HepG2 (cell line): ENCODE measurements at regions not wholly inside any gene's neighbourhood (a gene's known extent, or its start where the extent isn't known, plus 50 kb on each side); places are given as distances from the start of the nearest gene placed in this dataset.

Source experiments
- ATAC-seq: fragments of 200-7000 bp; cut with Tn5 transposase; 3 replicates; pipeline ENCODE4 v1.9.1; 2020; ENCODE audit warnings: mild to moderate bottlenecking, moderate library complexity
- BruUV-seq: library from RNA; stranded (reverse); fragments of 400-500 nt; replicated peaks from 2 replicates; lab custom pipeline; 2021; lab: Mats Ljungman, UMichigan
- CTCF ChIA-PET: fragments of 300-600 bp; formaldehyde crosslinking; extraction: SDS; loops from one replicate; lab custom pipeline; 2021; ENCODE audit warnings: low total read pairs, inconsistent platforms, low intra/inter-chr PET ratio; lab: Yijun Ruan, JAX
- POLR2A ChIA-PET: fragments of 350-600 bp; sonication (Branson Sonifier 250); formaldehyde crosslinking; loops from one replicate; lab custom pipeline; 2020; ENCODE audit warnings: antibody characterized with exemption, inconsistent platforms; lab: Yijun Ruan, JAX
- DNase-seq: peaks from one replicate; pipeline ENCODE4 v3.0.0-alpha.2; 2015; ENCODE audit warnings: low spot score
- FAIRE-seq: peaks from 3 replicates; lab custom pipeline; 2011; peaks lifted over from hg19 to GRCh38; lab: Jason Lieb, UNC
- H2AFZ ChIP-seq: one replicate; pipeline ENCODE4 v1.6.1; 2011; ENCODE audit warnings: low read length, inconsistent platforms
- H3K27ac ChIP-seq: fragments of 300-600 bp; 3 replicates; pipeline ENCODE4 v1.8.0; 2011; ENCODE audit warnings: mixed run types, mild to moderate bottlenecking, mixed read lengths, low read length, inconsistent platforms; ENCODE audit not compliant: insufficient read depth; ENCODE audit errors: extremely low read length
- H3K27me3 ChIP-seq, 2 experiments: fragments of 200-600 bp in 1 of 2; 2 replicates in 1 of 2; 3 replicates in 1 of 2; pipeline versions ENCODE4 v1.6.0 to v1.8.0; 2011; ENCODE audit warnings: low read length in 2 of 2, mild to moderate bottlenecking in 2 of 2, moderate library complexity in 2 of 2, inconsistent platforms in 1 of 2; ENCODE audit not compliant: insufficient read depth in 2 of 2, control insufficient read depth in 1 of 2
- H3K36me3 ChIP-seq, 2 experiments: fragments of 200-600 bp in 1 of 2; replicated peaks in 1 of 2; 2 replicates in 1 of 2; 3 replicates in 1 of 2; pipeline versions ENCODE4 v1.5.1 to v1.8.0; 2011; ENCODE audit warnings: low read length in 2 of 2, inconsistent platforms in 1 of 2; ENCODE audit not compliant: insufficient read depth in 2 of 2, control insufficient read depth in 1 of 2
- H3K4me1 ChIP-seq: 2 replicates; pipeline ENCODE4 v1.5.1; 2012; ENCODE audit warnings: low read length, inconsistent platforms; ENCODE audit not compliant: insufficient read depth
- H3K4me2 ChIP-seq: 2 replicates; pipeline ENCODE4 v1.6.0; 2011; ENCODE audit warnings: low read depth, low read length, inconsistent platforms
- H3K4me3 ChIP-seq, 3 experiments: fragments of 200-600 bp in 1 of 3; sonication (generic), shearing (Covaris generic) in 1 of 3; replicated peaks in 1 of 3; 2 replicates each; pipeline ENCODE4 v1.5.1; 2011 to 2016; ENCODE audit warnings: low read length in 3 of 3, inconsistent platforms in 2 of 3, low read depth in 2 of 3, mild to moderate bottlenecking in 2 of 3, control low read depth in 1 of 3, mixed read lengths in 1 of 3; ENCODE audit not compliant: insufficient read depth in 1 of 3
- H3K79me2 ChIP-seq: one replicate; pipeline ENCODE4 v1.6.1; 2011; ENCODE audit warnings: low read length, inconsistent platforms; ENCODE audit not compliant: insufficient read depth
- H3K9ac ChIP-seq: 2 replicates; pipeline ENCODE4 v1.6.0; 2011; ENCODE audit warnings: mild to moderate bottlenecking, low read depth, low read length, inconsistent platforms; ENCODE audit not compliant: insufficient read depth
- H3K9me3 ChIP-seq: 2 replicates; pipeline ENCODE4 v1.5.1; 2012; ENCODE audit warnings: mild to moderate bottlenecking, low read length
- H4K20me1 ChIP-seq: 2 replicates; pipeline ENCODE4 v1.6.0; 2011; ENCODE audit warnings: inconsistent platforms, mild to moderate bottlenecking, low read length, moderate library complexity; ENCODE audit not compliant: insufficient read depth
- CREM ChIP-seq, 2 experiments: sonication (generic) in 1 of 2; formaldehyde crosslinking in 1 of 2; IDR thresholded peaks; 2 replicates each; pipeline versions ENCODE4 v1.4.0 to v1.6.1; 2016 to 2020; ENCODE audit warnings: antibody characterized with exemption in 1 of 2, mild to moderate bottlenecking in 1 of 2, missing genetic modification reagents in 1 of 2
- GTF3A ChIP-seq: sonication (generic); formaldehyde crosslinking; conservative IDR thresholded peaks from 2 replicates; pipeline ENCODE4 v1.4.0; 2020; ENCODE audit warnings: mild to moderate bottlenecking, missing genetic modification reagents
- HOXA5 ChIP-seq: sonication (generic); formaldehyde crosslinking; IDR thresholded peaks from 2 replicates; pipeline ENCODE4 v1.4.0; 2020; ENCODE audit warnings: missing genetic modification reagents
- PHF5A ChIP-seq: IDR thresholded peaks from one replicate; pipeline ENCODE4 v1.6.1; 2018; ENCODE audit warnings: low read depth, missing genetic modification reagents; ENCODE audit not compliant: unreplicated experiment
- RBM39 ChIP-seq: fragments of 200-400 bp; formaldehyde crosslinking; IDR thresholded peaks from one replicate; pipeline ENCODE4 v1.6.1; 2018; ENCODE audit warnings: antibody characterized with exemption, mild to moderate bottlenecking, low read depth, low read length; ENCODE audit not compliant: poor library complexity, severe bottlenecking
- SETDB1 ChIP-seq: sonication (generic); formaldehyde crosslinking; IDR thresholded peaks from 2 replicates; pipeline ENCODE4 v1.5.1; 2020; ENCODE audit warnings: missing genetic modification reagents, mild to moderate bottlenecking, borderline replicate concordance
- SP2 ChIP-seq: sonication (generic); formaldehyde crosslinking; IDR thresholded peaks from 2 replicates; pipeline ENCODE4 v1.5.1; 2020; ENCODE audit warnings: mild to moderate bottlenecking, missing genetic modification reagents
- THAP11 ChIP-seq: IDR thresholded peaks from 2 replicates; pipeline ENCODE4 v1.6.1; 2016; ENCODE audit warnings: missing biosample characterization, missing genetic modification reagents
- ZNF17 ChIP-seq: sonication (generic); formaldehyde crosslinking; IDR thresholded peaks from 2 replicates; pipeline ENCODE4 v1.5.0; 2020; ENCODE audit warnings: mild to moderate bottlenecking, missing genetic modification reagents
- ZNF589 ChIP-seq: sonication (generic); formaldehyde crosslinking; conservative IDR thresholded peaks from 2 replicates; pipeline ENCODE4 v1.8.0; 2022; ENCODE audit warnings: mild to moderate bottlenecking, moderate library complexity, missing genetic modification reagents
- ZSCAN30 ChIP-seq: sonication (generic); formaldehyde crosslinking; IDR thresholded peaks from 2 replicates; pipeline ENCODE4 v1.5.0; 2020; ENCODE audit warnings: mild to moderate bottlenecking, missing genetic modification reagents
- WGBS: methylation state at CpG from one replicate; pipeline ENCODE4 v1.1.6; 2017; ENCODE audit warnings: low lambda C conversion rate; 5-methylcytosine and 5-hydroxymethylcytosine counted together
- in situ Hi-C: cut with HindIII; loops from 2 replicates; pipeline ENCODE4 v1.10.0; 2017; ENCODE audit warnings: low pct_unique_long_range_greater_than_20kb; ENCODE audit not compliant: extremely low pct_ligation_motif_present
- intact Hi-C: fragments of 100-400 bp; cut with micrococcal nuclease; formaldehyde crosslinking; loops from one replicate; pipeline ENCODE4 v1.10.0; 2022; ENCODE audit not compliant: unreplicated experiment
- TF ChIP-seq, protein P1 (sequence below): sonication (generic); formaldehyde crosslinking; IDR thresholded peaks from 2 replicates; pipeline ENCODE4 v1.4.0; 2020; ENCODE audit warnings: missing genetic modification reagents, borderline replicate concordance
- TF ChIP-seq, protein P2 (sequence below): sonication (generic); formaldehyde crosslinking; IDR thresholded peaks from 2 replicates; pipeline ENCODE4 v1.4.0; 2020; ENCODE audit warnings: low read depth, mild to moderate bottlenecking, missing genetic modification reagents

DNA sequence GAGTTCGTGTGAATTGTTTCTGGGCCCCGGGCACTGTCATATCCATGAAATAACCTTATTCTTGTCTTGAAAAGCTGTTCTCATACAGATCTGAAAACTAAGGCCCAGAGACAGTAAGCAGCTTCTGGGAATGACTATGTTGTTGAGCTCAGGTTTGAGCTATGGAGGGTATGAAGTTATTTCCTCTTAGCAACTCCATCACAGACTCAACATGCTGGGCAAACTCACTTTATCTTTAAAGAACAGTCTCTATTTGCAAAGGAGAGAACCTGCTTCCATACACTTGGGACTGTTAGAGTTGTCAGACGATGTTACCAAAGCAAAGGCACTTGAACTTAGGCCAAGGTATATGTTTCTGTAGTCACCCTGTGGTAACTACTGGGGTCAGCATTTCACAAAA lies 90.0 kb downstream of the GPR88 start:
- WGBS = 59% methylated on average over 3 of the region's 3 CpGs
- H3K4me3 ChIP-seq = no peak overlapping the region
- no TSS peak for BruUV-seq
- intact Hi-C loops (no loop called here), in situ Hi-C loops (no loop called here)
- no peak for FAIRE-seq
- H2AFZ ChIP-seq = no peak overlapping the region
- no peaks in the 10 kb centered on the region for H3K36me3 ChIP-seq
- DNase-seq = no peak
- no peak overlapping the region for H3K27ac ChIP-seq
- no peaks in the 10 kb centered on the region for H3K9me3 ChIP-seq
- no peaks in the 10 kb centered on the region for H3K4me1 ChIP-seq
- H3K27me3 ChIP-seq = no peaks in the 10 kb centered on the region
- H3K9ac ChIP-seq = no peak overlapping the region
- ChIA-PET CTCF (no interaction called here), POLR2A (no interaction called here)
- no peaks in the 10 kb centered on the region for H4K20me1 ChIP-seq
- no peak overlapping the region for H3K4me2 ChIP-seq
- no peak for ATAC-seq
- H3K79me2 ChIP-seq = no peaks in the 10 kb centered on the region
- TF ChIP-seq THAP11 (CRISPR knock-in tag) = no peak
- no peak for TF ChIP-seq ZSCAN30
- TF ChIP-seq ZNF589 (CRISPR knock-in tag) = no peak
- TF ChIP-seq HOXA5 (CRISPR knock-in tag) = no peak
- no peak for TF ChIP-seq GTF3A (CRISPR knock-in tag)
- no peak for TF ChIP-seq CREM (IDR thresholded peaks at IDR 0.05)
- no peak for TF ChIP-seq CREM (CRISPR knock-in tag; IDR thresholded peaks at IDR 0.05)
- TF ChIP-seq, protein P1, sequence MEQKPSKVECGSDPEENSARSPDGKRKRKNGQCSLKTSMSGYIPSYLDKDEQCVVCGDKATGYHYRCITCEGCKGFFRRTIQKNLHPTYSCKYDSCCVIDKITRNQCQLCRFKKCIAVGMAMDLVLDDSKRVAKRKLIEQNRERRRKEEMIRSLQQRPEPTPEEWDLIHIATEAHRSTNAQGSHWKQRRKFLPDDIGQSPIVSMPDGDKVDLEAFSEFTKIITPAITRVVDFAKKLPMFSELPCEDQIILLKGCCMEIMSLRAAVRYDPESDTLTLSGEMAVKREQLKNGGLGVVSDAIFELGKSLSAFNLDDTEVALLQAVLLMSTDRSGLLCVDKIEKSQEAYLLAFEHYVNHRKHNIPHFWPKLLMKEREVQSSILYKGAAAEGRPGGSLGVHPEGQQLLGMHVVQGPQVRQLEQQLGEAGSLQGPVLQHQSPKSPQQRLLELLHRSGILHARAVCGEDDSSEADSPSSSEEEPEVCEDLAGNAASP (CRISPR knock-in tag) = no peak

DNA sequence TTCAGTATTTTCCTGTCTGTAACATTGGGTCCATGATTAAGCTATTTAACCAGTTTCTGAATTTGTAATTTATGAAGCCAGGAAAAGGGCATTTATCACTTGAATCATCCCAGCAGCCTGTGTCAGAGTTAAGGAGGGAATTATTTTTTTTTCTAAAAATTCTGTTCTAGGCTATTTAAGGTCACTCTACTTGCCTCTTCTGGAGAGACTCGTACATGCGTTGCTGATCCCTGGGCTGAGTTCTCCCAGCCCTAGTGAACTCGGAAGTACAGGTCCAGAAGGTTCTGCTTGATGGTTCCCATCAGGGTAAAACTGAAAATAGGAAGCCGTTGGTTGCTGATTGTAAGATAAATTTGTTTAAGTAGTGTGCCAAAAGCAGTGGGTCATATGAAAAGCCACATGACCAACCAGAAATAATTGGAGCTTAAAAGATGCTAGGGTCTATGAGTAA lies 90.7 kb downstream of the GPR88 start:
- POLR2A ChIA-PET = no interaction called here
- 13% methylated on average over 4 of the region's 4 CpGs for WGBS
- no peaks in the 10 kb centered on the region for H3K27me3 ChIP-seq
- H3K9me3 ChIP-seq = no peaks in the 10 kb centered on the region
- TF ChIP-seq, protein P2, sequence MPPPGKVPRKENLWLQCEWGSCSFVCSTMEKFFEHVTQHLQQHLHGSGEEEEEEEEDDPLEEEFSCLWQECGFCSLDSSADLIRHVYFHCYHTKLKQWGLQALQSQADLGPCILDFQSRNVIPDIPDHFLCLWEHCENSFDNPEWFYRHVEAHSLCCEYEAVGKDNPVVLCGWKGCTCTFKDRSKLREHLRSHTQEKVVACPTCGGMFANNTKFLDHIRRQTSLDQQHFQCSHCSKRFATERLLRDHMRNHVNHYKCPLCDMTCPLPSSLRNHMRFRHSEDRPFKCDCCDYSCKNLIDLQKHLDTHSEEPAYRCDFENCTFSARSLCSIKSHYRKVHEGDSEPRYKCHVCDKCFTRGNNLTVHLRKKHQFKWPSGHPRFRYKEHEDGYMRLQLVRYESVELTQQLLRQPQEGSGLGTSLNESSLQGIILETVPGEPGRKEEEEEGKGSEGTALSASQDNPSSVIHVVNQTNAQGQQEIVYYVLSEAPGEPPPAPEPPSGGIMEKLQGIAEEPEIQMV (CRISPR knock-in tag) = no peak
- TF ChIP-seq PHF5A = no peak
- TF ChIP-seq SETDB1 (CRISPR knock-in tag) = no peak
- TF ChIP-seq ZNF17 (CRISPR knock-in tag) = no peak
- no peak for TF ChIP-seq RBM39
- no peak for TF ChIP-seq SP2 (CRISPR knock-in tag)
- H3K27ac ChIP-seq = no peak overlapping the region
- in situ Hi-C loops (no loop called here), intact Hi-C loops (no loop called here)
- no peak overlapping the region for H3K4me3 ChIP-seq
- no peaks in the 10 kb centered on the region for H3K4me1 ChIP-seq
- no peaks in the 10 kb centered on the region for H4K20me1 ChIP-seq
- H2AFZ ChIP-seq = no peak overlapping the region
- no TSS peak for BruUV-seq
- H3K4me2 ChIP-seq = no peak overlapping the region
- CTCF ChIA-PET = no interaction called here
- no peaks in the 10 kb centered on the region for H3K36me3 ChIP-seq
- no peak for FAIRE-seq
- H3K9ac ChIP-seq = no peak overlapping the region
- no peak for ATAC-seq
- DNase-seq = no peak
- H3K79me2 ChIP-seq = no peaks in the 10 kb centered on the region
